ENCODE measurements at regions not wholly inside any gene's neighbourhood (a gene's known extent, or its start where the extent isn't known, plus 50 kb on each side); places are given as distances from the start of the nearest gene placed in this dataset.

GRCh38 chr13:48181482-48182145 lies 51.4 kb upstream of the ITM2B start:
- in situ Hi-C loops (cut with HindIII; ENCODE audit: low pct_unique_long_range_greater_than_20kb, low sequenced_read_pairs), result no loop called here
- DNase-seq (ENCODE audit: low read depth), result no peak

- DNase-seq (ENCODE audit: low read depth), result no peak
- in situ Hi-C loops (cut with HindIII; ENCODE audit: low pct_unique_long_range_greater_than_20kb, low sequenced_read_pairs), result no loop called here
These were observed 54.9 kb upstream of the ITM2B start for GRCh38 chr13:48178126-48178525.

- no peak for DNase-seq (ENCODE audit: low read depth)
- in situ Hi-C loops (cut with HindIII; ENCODE audit: low pct_unique_long_range_greater_than_20kb, low sequenced_read_pairs), result no loop called here
These were observed 56.2 kb upstream of the ITM2B start for GRCh38 chr13:48176781-48177180.

GRCh38 chr13:48175185-48175584 lies 57.8 kb upstream of the ITM2B start:
- in situ Hi-C loops (cut with HindIII; ENCODE audit: low pct_unique_long_range_greater_than_20kb, low sequenced_read_pairs), result no loop called here
- no peak for DNase-seq (ENCODE audit: low read depth)

GRCh38 chr13:48167866-48168265 lies 65.1 kb upstream of the ITM2B start:
- in situ Hi-C loops (cut with HindIII; ENCODE audit: low pct_unique_long_range_greater_than_20kb, low sequenced_read_pairs), result no loop called here
- no peak for DNase-seq (ENCODE audit: low read depth)

GRCh38 chr13:48165727-48166126 lies 67.3 kb upstream of the ITM2B start:
- DNase-seq (ENCODE audit: low read depth), result no peak
- in situ Hi-C loops (cut with HindIII; ENCODE audit: low pct_unique_long_range_greater_than_20kb, low sequenced_read_pairs), result no loop called here

GRCh38 chr13:48165063-48165462 lies 67.9 kb upstream of the ITM2B start:
- peak; percentile 11 for DNase-seq (ENCODE audit: low read depth)
- in situ Hi-C loops (cut with HindIII; ENCODE audit: low pct_unique_long_range_greater_than_20kb, low sequenced_read_pairs), result no loop called here

- DNase-seq (ENCODE audit: low read depth), result no peak
- in situ Hi-C loops (cut with HindIII; ENCODE audit: low pct_unique_long_range_greater_than_20kb, low sequenced_read_pairs), result no loop called here
These were observed 68.2 kb upstream of the MED4 start for GRCh38 chr13:48163061-48163460.

GRCh38 chr13:48162217-48162616 lies 67.3 kb upstream of the MED4 start:
- in situ Hi-C loops (cut with HindIII; ENCODE audit: low pct_unique_long_range_greater_than_20kb, low sequenced_read_pairs), result no loop called here
- DNase-seq (ENCODE audit: low read depth), result no peak

GRCh38 chr13:48161530-48162179 lies 66.8 kb upstream of the MED4 start:
- in situ Hi-C loops (cut with HindIII; ENCODE audit: low pct_unique_long_range_greater_than_20kb, low sequenced_read_pairs), result no loop called here
- no peak for DNase-seq (ENCODE audit: low read depth)

GRCh38 chr13:48160606-48161278 lies 65.8 kb upstream of the MED4 start:
- peak; percentile 81 for DNase-seq (ENCODE audit: low read depth)
- in situ Hi-C loops (cut with HindIII; ENCODE audit: low pct_unique_long_range_greater_than_20kb, low sequenced_read_pairs), result no loop called here

GRCh38 chr13:48159826-48160225 lies 64.9 kb upstream of the MED4 start:
- in situ Hi-C loops (cut with HindIII; ENCODE audit: low pct_unique_long_range_greater_than_20kb, low sequenced_read_pairs), result no loop called here
- peak; percentile 54 for DNase-seq (ENCODE audit: low read depth)

- DNase-seq (ENCODE audit: low read depth), result peak; percentile 63
These were observed 64.5 kb upstream of the MED4 start for GRCh38 chr13:48159401-48159800.

GRCh38 chr13:48158915-48159314 lies 64.0 kb upstream of the MED4 start:
- DNase-seq (ENCODE audit: low read depth), result peak; percentile 5
- in situ Hi-C loops (cut with HindIII; ENCODE audit: low pct_unique_long_range_greater_than_20kb, low sequenced_read_pairs), result no loop called here

More at GRCh38 chr13:48159401-48159800, 64.5 kb upstream of the MED4 start:
- in situ Hi-C loops (cut with HindIII; ENCODE audit: low pct_unique_long_range_greater_than_20kb, low sequenced_read_pairs), result no loop called here

GRCh38 chr13:48158290-48158689 lies 63.4 kb upstream of the MED4 start:
- DNase-seq (ENCODE audit: low read depth), result peak; percentile 73
- in situ Hi-C loops (cut with HindIII; ENCODE audit: low pct_unique_long_range_greater_than_20kb, low sequenced_read_pairs), result no loop called here

GRCh38 chr13:48156466-48156865 lies 61.6 kb upstream of the MED4 start:
- in situ Hi-C loops (cut with HindIII; ENCODE audit: low pct_unique_long_range_greater_than_20kb, low sequenced_read_pairs), result no loop called here
- peak; percentile 39 for DNase-seq (ENCODE audit: low read depth)

GRCh38 chr13:48155848-48156247 lies 60.9 kb upstream of the MED4 start:
- peak; percentile 61 for DNase-seq (ENCODE audit: low read depth)
- in situ Hi-C loops (cut with HindIII; ENCODE audit: low pct_unique_long_range_greater_than_20kb, low sequenced_read_pairs), result no loop called here

- in situ Hi-C loops (cut with HindIII; ENCODE audit: low pct_unique_long_range_greater_than_20kb, low sequenced_read_pairs), result no loop called here
- DNase-seq (ENCODE audit: low read depth), result no peak
These were observed 59.8 kb upstream of the MED4 start for GRCh38 chr13:48154671-48155070.

- no peak for DNase-seq (ENCODE audit: low read depth)
- in situ Hi-C loops (cut with HindIII; ENCODE audit: low pct_unique_long_range_greater_than_20kb, low sequenced_read_pairs), result no loop called here
These were observed 58.3 kb upstream of the MED4 start for GRCh38 chr13:48153186-48153585.
